NCI-H2196 treated with DMSO at 0.1 percent for 48 hours (cell line): ENCODE measurements at regions not wholly inside any gene's neighbourhood (a gene's known extent, or its start where the extent isn't known, plus 50 kb on each side); places are given as distances from the start of the nearest gene placed in this dataset.

Source experiments
- DNase-seq: peaks from one replicate; lab custom pipeline; 2025; ENCODE audit not compliant: unreplicated experiment; lab: John Stamatoyannopoulos, UW

GRCh38 chr15:72838311-72838731 lies 54.8 kb upstream of the ADPGK start:
- no peak for DNase-seq

- DNase-seq, result no peak
Measured at GRCh38 chr15:72836676-72837330, 53.2 kb upstream of the ADPGK start.

- DNase-seq, result no peak
Measured at GRCh38 chr15:72835294-72835890, 51.8 kb upstream of the ADPGK start.

- no peak for DNase-seq
Measured at GRCh38 chr15:72833561-72833960, 50.0 kb upstream of the ADPGK start.
